NCI-H345 treated with DMSO at 0.1 percent for 48 hours (cell line): ENCODE measurements at regions not wholly inside any gene's neighbourhood (a gene's known extent, or its start where the extent isn't known, plus 50 kb on each side); places are given as distances from the start of the nearest gene placed in this dataset.
"Not testable (repeated sequence)": the region's sequence is repeated elsewhere in the genome, so short reads cannot be mapped to it uniquely, and the experiment has no call there.

ENCODE experiments used
- DNase-seq: peaks from one replicate; lab custom pipeline; 2025; ENCODE audit not compliant: unreplicated experiment; lab: John Stamatoyannopoulos, UW

DNA sequence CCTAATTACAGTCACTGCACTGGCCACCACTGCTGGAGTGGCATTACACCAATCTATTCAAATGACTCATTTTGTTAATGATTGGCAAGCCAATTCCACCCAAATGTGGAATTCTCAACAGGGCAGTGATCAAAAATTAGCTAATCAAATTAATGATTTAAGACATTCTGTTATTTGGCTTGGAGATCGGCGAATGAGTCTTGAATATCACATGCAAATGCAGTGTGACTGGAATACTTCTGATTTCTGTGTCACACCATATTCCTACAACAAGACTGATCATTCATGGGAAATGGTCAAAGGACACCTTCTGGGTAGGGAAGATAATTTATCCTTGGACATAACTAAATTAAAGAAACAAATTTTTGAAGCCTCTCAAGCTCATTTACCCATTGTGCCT lies 165.1 kb downstream of the IER5 start:
- not testable (repeated sequence) for DNase-seq

DNA sequence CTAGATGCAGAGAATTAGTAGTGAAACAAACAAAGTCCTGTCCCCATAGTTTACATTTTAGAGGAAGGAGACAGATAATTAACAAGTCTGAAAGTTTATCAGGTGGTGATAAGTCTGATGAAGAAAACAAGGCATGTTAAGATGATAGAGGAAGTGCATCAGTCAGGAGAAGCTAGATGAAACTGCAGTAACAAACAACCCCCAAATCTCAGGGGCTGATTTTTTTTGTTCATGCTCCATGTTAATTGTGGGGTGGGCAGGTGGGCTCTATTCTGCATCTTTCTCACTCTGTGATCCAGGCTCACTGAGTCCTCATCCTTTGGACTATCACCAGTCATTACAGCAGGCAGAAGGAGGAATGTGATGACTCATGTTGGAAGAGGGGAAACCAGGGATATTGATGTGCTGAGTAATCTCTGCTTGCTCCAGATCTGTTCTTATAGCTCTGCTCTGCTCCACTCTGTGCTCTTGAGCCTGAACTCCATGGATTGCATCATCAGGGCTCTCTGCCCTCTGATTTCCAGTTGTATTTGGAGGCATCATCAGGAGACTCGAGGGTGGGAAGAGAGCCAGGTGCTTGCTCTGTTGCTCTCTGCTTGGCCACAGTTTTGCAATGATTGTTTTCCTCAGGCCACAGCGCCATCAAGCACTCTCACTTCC lies 166.9 kb downstream of the IER5 start:
- DNase-seq: no peak

DNA sequence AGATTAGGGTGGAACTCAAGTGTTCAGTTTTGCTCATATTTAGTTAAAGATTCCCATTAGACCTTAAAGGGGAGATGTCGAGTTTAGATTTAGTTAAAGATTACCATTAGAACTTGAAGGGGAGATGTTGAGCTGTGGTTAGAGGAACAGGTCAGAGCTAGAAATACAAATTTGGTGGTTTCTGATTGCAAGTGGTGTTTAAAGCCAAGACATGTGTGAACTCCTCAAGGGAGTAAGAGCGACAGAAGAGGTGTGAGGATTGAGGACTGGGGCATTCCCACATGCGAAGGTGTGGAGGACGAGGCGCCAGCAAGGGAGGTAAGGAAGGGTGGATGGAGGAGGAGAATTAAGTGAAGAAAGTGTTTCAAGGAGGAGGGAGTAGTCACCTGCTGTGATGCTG lies 168.6 kb downstream of the IER5 start:
- no peak for DNase-seq

DNA sequence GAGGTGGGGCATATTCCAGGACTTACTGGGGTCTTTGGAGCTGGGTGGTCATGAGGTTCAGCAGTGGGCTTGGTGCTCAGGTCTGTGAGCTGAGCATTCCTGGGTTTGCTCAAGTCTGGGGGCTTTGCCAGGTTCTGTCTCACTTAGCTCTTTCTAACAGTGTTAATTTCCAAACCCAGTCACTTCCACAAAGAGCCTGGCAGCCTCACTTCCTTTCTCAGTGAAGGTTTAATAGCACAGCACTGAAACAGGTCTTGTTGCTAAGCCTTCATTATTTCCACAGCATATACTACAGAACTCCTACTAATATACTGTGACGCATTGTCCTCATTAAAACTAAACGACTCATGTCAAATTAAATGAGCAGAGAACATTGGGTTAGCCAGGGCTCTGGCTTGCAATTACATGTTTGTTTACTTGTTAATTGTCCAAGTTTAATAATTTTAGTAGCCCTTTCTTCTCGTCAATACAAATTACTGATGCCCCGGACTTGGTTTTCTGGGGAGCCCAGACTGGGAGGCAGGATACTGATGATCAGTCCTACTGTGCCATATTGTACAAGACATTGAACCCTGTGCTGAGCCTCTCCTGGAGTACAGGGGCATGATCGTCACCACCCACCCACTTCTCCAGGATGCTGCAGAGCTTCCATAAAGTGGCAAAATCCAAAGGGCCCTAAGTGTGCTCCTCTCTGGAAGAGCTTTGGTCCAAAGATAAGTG lies 170.7 kb downstream of the IER5 start:
- no peak for DNase-seq

DNA sequence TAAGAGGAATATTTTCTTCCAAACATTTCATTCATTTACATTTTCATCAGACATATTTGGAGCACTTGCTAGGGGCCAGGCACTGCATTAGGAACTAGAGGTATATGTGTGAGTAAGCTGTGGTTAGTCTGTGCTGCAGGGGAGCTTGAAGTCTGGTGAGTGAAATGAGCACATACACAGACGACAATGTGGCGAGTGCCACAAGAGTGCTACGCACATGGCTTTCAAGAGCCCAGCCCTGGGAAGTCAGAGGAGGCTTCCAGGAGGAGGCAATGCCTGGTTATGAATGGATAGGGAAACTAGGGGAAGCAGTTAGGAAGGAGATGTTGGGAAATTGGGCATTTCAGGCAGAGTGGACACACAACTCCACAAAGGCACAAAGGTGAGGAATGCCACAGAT lies 171.8 kb downstream of the IER5 start:
- no peak for DNase-seq

DNA sequence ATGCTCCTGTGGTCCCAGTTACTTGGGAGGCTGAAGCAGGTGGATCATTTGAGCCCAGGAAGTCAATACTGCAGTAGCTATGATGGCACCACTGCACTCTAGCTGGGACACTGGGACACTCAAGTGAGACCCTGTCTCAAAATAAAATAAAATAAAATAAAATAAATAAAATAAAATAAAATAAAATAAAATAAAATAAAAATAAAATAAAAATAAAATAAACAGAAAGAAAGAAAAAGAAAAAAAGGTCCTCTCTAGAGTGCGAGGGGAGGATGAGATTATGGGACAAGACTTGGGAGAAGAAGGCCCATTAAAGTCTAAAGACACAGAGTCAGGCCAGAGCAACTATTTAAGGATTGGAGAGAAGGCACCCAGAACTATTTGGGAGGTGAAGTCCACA lies 172.5 kb downstream of the IER5 start:
- no peak for DNase-seq

DNA sequence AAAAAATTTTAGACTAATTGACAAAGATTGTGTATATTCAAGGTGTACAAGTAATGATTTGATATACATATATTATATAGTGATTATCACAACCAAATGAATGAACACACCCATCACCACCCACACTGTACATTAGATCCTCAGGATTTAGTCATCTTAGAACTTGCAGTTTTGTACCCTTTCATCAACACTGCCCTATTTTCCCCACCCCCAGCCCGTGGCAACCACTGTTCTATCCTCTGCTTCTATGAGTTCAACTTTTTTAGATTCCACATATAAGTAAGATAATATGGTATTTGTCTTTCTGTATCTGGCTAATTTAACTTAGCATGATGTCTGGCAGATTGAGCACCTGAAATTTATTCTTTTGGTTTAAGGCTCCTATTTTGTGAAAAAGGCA lies 173.6 kb downstream of the IER5 start:
- DNase-seq: no peak

DNA sequence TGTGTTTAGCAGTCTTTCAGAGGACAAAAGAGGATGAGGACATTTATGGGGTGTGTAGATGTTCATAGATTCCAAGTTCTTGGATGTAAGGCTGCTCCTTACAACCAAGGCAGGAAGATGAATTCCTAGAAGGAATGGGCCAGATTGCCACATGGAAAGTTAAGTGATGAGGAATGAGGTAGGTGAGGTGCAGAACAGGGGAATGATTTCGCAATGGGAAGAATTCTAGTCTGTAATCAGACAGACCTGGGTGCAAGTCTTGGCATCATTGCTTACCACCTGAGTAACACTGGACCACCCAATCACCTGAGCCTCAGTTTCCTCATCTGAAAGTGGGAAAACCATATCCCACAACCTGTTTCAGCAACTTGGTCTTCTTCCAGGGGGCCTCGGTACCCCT lies 174.9 kb downstream of the IER5 start:
- no peak for DNase-seq

DNA sequence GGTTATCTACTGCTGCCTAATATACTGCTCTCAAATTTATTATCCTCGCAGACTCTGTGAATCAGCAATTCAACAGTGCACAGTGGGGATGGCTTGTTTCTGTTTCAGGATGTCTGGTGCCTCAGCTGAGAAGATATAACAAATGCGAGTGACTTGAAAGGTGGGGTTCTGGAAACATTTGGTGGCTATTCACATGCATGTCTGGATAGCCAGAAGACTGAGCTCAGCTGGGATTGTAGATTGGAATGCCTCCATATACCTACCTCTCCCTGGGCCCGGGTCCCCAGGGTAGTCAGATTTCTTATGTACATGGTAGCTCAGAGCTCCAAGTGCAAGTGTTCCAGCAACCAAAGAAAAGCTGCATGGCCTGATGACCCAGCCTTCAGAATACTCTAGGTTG lies 176.3 kb downstream of the IER5 start:
- no peak for DNase-seq

DNA sequence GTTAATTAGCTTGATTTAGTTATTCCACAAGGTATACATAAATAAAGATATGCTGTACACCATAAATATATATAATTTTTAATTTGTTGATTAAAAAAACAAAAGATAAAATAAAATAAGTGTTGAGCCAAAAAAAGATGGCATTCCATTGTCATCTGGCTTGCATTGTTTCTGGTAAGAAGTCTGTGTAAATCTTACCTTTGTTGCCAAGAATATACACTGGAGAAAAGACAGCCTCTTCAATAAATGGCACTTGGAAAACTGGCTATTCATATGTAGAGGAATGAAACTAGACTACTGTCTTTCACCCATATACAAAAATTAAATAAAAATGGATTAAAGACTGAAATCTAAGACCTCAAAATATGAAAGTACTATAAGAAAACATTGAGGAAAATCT lies 196.5 kb downstream of the IER5 start:
- DNase-seq: no peak

DNA sequence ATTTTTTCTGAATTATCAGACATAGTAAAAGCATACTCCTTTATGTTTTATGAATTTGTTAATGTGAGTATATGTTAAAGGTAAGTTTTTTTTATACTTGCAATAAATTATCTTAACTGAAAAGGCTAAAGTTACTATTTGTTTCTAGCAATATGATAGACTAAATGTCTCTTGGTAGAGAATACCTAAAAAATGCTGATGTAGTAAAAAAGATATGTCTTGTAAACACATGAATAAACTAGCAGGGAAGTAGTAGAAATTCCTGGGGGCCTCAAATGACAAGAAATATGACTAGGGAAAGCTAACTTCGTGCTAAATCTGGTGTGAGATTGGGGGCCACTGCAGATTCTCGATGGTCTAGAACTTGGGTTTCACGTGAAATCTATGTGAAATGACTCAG lies 188.1 kb upstream of the CACNA1E start:
- DNase-seq: no peak

DNA sequence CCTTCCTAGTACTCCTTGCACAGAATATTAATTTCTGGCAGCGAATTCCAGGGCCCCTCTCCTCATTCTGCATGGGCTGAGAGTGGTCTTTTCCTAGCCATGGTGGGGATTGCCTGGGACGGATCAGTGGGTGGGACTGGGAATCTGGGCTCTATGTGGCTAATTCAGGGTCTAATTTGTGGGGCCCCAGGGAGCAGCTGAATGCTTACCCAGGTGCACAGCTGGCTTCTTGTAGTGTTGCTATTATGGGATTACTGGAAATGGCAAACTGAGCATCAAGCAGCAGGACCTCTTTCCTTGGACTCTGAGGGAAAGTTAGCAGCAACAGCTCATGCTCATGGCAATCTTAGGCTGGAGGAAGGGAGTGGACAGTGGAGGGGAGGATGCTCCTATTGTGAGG lies 187.1 kb upstream of the CACNA1E start:
- DNase-seq: no peak

DNA sequence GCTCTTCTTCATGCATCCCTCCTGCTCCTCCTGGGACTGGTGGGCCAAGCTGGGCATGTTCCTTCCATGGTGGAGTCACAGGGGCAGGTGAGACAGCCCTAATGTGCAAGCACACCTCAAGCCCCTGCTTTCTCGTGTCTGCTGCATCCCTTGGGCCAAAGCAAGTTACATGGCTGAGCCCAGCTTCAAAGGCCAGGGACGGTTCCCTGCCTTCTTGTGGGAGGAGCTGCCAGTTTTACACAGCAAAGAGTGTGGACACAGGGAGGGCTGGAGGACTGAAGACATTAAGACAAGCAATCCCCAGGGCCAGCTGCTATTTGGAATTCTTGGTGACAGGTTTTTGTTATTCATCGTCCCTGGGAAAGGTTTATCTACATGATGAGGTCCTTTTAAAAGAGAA lies 175.2 kb upstream of the CACNA1E start:
- DNase-seq: no peak

DNA sequence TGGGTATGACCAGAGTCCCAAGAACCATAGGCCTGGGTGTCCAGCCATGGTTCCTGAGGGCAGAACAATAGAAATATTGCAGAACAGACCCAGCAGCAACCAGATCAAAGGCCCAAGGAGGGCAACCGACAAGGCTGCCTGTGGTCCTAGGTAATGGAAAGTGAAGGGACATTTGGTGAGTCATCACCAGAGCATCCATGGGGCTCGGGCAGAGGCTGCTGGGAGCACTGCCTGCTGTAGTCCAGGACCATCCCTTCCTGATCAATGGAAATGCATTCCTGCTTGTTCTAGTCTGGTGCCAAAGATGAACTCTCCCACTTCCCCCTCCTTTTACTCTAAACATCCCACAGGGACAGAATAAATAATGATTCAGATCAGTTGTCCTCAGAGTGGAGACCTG lies 172.8 kb upstream of the CACNA1E start:
- DNase-seq: no peak

DNA sequence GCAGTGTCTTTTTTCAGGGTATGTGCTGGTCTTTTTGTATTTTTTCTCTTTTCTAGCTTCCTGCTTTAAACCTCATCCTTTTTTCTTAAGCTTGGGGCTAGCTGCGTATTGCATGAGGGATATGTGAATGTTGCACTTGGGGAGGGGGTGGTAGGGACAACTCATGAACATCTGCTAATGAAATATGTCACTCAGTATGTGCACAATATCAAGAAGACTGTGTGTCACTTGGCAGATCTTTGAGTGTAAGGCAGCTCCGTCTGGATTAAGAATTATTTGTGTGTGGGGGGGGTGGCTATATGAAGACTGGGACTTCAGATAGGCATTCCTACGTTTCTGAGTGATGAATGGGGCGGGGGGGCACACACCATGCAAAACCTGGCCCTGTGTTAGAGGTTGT lies 170.4 kb upstream of the CACNA1E start:
- DNase-seq: no peak

DNA sequence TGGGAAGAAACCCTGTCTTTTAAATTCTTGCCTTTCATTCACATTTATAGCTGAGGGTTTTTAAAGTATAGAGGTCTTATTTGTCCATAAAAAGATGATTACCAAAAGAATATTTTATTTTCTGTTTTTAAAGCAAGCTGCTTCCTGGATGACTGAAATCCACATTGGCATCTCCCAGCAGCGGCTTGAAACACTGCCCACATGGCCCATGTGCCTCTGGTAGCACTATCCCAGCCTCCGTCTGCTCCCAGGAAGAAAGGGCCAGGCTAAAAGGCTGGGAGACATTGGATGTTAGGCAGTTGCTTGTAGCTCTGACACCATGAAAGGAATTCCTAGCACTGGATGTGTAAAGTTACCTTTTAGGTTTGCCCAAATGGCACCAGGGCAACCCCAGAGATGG lies 169.9 kb upstream of the CACNA1E start:
- no peak for DNase-seq

DNA sequence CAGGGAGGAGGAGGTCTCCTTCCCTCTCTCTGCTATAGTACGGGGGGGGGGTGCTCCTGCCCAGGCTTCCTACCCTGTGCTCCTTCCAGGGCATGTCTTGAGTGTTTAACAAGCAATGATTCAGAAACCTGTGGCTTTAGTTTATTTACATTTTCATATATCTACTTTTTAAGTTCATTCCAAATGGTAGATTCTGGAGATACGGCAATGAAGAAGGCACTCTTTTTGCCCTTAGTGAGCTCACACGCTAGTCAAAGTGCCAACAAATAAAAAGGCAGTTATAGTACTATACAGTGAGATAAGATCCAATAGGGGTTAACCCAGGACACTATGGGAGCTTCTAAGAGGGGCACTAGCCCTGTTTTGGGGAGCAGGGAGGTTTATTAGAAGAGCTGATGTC lies 169.3 kb upstream of the CACNA1E start:
- DNase-seq: no peak

DNA sequence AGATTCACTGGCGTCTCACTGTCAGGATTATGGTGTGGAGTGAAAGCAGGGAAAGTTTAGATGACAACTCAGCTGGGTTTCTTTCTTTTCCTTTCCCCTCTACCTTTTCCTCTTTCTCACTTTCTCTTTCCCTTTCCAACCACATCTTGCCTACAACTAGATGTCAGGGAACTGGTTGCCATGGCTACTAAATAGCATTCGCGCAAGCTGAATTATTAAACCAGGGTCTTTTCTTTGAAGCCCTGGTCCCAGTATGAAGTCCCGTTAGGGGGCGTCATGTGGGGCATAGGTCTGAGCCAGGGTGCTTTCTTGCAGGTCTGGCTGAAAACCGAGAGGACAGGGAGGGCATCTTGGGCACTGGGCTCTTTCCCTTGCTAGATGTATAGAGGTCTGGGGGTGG lies 168.4 kb upstream of the CACNA1E start:
- no peak for DNase-seq

DNA sequence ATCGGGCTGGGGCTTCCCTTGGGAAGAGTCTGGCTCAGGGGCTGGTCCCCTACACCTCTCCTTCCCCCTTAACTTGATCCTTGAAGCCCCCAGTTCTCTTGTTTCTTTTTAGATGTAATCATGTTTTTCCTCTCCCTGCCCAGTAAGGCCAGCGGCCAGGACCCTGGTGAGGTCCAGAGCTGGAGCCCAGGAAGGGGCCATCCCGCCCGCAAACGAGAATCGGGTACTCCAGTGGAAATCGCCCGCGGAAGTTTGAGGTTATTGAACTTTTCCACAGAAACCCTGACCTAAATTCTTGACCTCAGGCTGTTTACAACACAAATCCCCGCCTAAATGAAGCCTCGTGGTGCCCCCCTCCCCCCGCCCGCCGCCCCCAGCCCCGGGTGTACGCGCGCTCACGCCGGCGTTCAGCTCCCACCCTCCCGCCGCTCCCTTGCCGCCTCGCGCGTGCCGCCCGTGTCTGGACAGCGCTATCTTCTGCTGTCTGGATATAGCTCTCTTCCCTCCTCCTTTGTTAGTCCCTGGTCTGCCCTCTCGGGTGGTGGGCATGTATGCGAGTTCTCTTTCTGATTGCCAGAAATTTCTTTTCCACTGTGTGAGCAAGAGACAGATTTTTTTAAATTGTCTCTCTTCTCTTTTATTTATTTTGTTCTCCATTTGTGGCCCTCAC lies 165.9 kb upstream of the CACNA1E start:
- no peak for DNase-seq

DNA sequence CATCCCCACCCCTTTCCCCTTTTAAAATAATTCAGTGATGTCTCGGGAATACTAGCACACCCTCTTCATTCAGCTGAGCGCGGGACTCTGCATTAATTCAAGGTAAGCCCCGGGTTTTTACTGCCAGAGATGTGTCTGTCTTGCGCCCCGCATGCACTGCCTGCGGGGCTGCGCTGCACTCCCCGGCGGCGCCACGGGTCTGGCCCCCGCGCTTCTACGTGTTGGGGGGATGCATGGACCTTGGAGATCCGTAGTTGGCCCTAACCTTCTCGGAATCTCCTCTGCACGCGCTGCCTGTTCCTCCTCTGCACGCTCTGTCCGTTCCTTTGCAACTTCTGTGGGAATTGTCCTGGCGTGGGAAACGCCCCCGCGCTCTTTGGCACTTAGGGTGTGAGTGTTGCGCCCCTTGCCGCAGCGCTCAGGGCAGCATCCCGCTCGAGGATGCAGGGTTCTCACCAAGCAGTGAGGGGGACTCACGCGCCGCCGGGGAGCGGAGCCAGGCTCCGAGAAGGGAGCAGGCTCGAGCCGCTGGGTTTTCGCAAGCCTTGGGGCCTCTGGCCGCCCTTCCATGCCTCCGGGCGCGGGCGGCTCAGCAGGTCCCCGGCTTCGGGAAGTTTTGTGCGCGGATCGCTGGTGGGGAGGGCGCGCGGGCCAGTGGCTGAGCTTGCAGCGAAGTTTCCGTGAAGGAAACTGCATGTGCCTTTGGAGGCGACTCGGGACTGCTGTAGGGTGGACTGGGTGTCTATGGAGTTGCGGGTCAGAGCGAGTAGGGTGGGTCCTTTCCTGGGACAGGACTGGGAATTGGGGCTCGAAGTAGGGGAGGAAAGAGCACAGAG lies 165.1 kb upstream of the CACNA1E start:
- DNase-seq: no peak

DNA sequence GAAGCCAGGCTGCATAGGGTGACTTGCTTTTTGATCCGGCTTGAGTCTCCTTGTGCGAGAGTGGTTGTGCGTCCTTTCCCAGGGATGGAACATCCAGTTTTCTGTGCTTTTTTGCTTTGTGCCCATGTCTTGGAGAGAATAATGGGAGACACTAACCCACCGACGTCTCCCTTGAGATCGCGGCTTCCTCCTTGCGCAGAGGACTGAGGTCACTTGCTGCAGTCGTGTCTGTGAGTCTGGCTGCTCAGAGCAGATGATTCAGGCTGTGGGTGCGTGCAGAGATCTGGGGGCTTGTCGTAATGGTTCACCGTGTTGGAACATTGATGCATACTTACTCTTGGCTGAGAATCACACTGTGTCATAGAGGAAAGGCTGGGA lies 164.5 kb upstream of the CACNA1E start:
- DNase-seq: no peak

DNA sequence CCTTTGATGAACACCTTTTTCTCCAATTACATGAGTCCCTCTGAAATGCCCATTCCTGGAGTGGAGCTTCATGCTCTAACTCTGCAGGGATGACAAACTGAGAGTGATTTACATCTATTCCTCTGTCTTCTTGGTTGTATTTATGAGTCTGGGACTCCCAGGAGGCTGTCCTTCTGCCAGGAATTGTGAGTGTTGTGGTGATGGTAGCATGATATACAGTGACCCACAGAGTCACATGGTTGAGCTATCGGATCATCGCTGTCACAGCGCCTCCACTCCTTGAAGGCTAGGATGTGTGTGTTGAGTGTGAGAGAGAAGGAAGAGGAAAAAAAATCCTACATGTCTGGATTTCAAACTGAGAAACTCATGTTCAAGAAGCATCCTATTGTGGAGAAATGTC lies 163.4 kb upstream of the CACNA1E start:
- DNase-seq: no peak
